HepG2 (cell line): ENCODE measurements at regions not wholly inside any gene's neighbourhood (a gene's known extent, or its start where the extent isn't known, plus 50 kb on each side); places are given as distances from the start of the nearest gene placed in this dataset.
A peak's percentile ranks its signal among the peaks of the same experiment; 100 is the strongest.

ENCODE experiments used
- ATAC-seq: fragments of 200-7000 bp; cut with Tn5 transposase; 3 replicates; pipeline ENCODE4 v1.9.1; 2020; ENCODE audit warnings: mild to moderate bottlenecking, moderate library complexity
- BruUV-seq: library from RNA; stranded (reverse); fragments of 400-500 nt; replicated peaks from 2 replicates; lab custom pipeline; 2021; lab: Mats Ljungman, UMichigan
- CTCF ChIA-PET: fragments of 300-600 bp; formaldehyde crosslinking; extraction: SDS; loops from one replicate; lab custom pipeline; 2021; ENCODE audit warnings: low total read pairs, inconsistent platforms, low intra/inter-chr PET ratio; lab: Yijun Ruan, JAX
- POLR2A ChIA-PET: fragments of 350-600 bp; sonication (Branson Sonifier 250); formaldehyde crosslinking; loops from one replicate; lab custom pipeline; 2020; ENCODE audit warnings: antibody characterized with exemption, inconsistent platforms; lab: Yijun Ruan, JAX
- DNase-seq: peaks from one replicate; pipeline ENCODE4 v3.0.0-alpha.2; 2015; ENCODE audit warnings: low spot score
- FAIRE-seq: peaks from 3 replicates; lab custom pipeline; 2011; peaks lifted over from hg19 to GRCh38; lab: Jason Lieb, UNC
- H2AFZ ChIP-seq: one replicate; pipeline ENCODE4 v1.6.1; 2011; ENCODE audit warnings: low read length, inconsistent platforms
- H3K27ac ChIP-seq: fragments of 300-600 bp; 3 replicates; pipeline ENCODE4 v1.8.0; 2011; ENCODE audit warnings: mixed run types, mild to moderate bottlenecking, mixed read lengths, low read length, inconsistent platforms; ENCODE audit not compliant: insufficient read depth; ENCODE audit errors: extremely low read length
- H3K27me3 ChIP-seq, 2 experiments: fragments of 200-600 bp in 1 of 2; 2 replicates in 1 of 2; 3 replicates in 1 of 2; pipeline versions ENCODE4 v1.6.0 to v1.8.0; 2011; ENCODE audit warnings: low read length in 2 of 2, mild to moderate bottlenecking in 2 of 2, moderate library complexity in 2 of 2, inconsistent platforms in 1 of 2; ENCODE audit not compliant: insufficient read depth in 2 of 2, control insufficient read depth in 1 of 2
- H3K36me3 ChIP-seq, 2 experiments: fragments of 200-600 bp in 1 of 2; replicated peaks in 1 of 2; 2 replicates in 1 of 2; 3 replicates in 1 of 2; pipeline versions ENCODE4 v1.5.1 to v1.8.0; 2011; ENCODE audit warnings: low read length in 2 of 2, inconsistent platforms in 1 of 2; ENCODE audit not compliant: insufficient read depth in 2 of 2, control insufficient read depth in 1 of 2
- H3K4me1 ChIP-seq: 2 replicates; pipeline ENCODE4 v1.5.1; 2012; ENCODE audit warnings: low read length, inconsistent platforms; ENCODE audit not compliant: insufficient read depth
- H3K4me2 ChIP-seq: 2 replicates; pipeline ENCODE4 v1.6.0; 2011; ENCODE audit warnings: low read depth, low read length, inconsistent platforms
- H3K4me3 ChIP-seq, 3 experiments: fragments of 200-600 bp in 1 of 3; sonication (generic), shearing (Covaris generic) in 1 of 3; replicated peaks in 1 of 3; 2 replicates each; pipeline ENCODE4 v1.5.1; 2011 to 2016; ENCODE audit warnings: low read length in 3 of 3, inconsistent platforms in 2 of 3, low read depth in 2 of 3, mild to moderate bottlenecking in 2 of 3, control low read depth in 1 of 3, mixed read lengths in 1 of 3; ENCODE audit not compliant: insufficient read depth in 1 of 3
- H3K79me2 ChIP-seq: one replicate; pipeline ENCODE4 v1.6.1; 2011; ENCODE audit warnings: low read length, inconsistent platforms; ENCODE audit not compliant: insufficient read depth
- H3K9ac ChIP-seq: 2 replicates; pipeline ENCODE4 v1.6.0; 2011; ENCODE audit warnings: mild to moderate bottlenecking, low read depth, low read length, inconsistent platforms; ENCODE audit not compliant: insufficient read depth
- H3K9me3 ChIP-seq: 2 replicates; pipeline ENCODE4 v1.5.1; 2012; ENCODE audit warnings: mild to moderate bottlenecking, low read length
- H4K20me1 ChIP-seq: 2 replicates; pipeline ENCODE4 v1.6.0; 2011; ENCODE audit warnings: inconsistent platforms, mild to moderate bottlenecking, low read length, moderate library complexity; ENCODE audit not compliant: insufficient read depth
- GFI1 ChIP-seq: sonication (generic); formaldehyde crosslinking; IDR thresholded peaks from 2 replicates; pipeline ENCODE4 v1.5.0; 2020; ENCODE audit warnings: missing genetic modification reagents, mild to moderate bottlenecking, borderline replicate concordance
- HOXA7 ChIP-seq: sonication (generic); formaldehyde crosslinking; IDR thresholded peaks from 2 replicates; pipeline ENCODE4 v1.8.1; 2022; ENCODE audit warnings: mild to moderate bottlenecking, missing genetic modification reagents, moderate library complexity
- SRF ChIP-seq: IDR thresholded peaks from 2 replicates; pipeline ENCODE4 v1.6.1; 2011; ENCODE audit warnings: mild to moderate bottlenecking, low read depth, low read length, moderate library complexity
- STAG1 ChIP-seq: sonication (generic); formaldehyde crosslinking; IDR thresholded peaks from 2 replicates; pipeline ENCODE4 v1.4.0; 2020; ENCODE audit warnings: missing genetic modification reagents
- ZBTB21 ChIP-seq: sonication (generic); formaldehyde crosslinking; IDR thresholded peaks from 2 replicates; pipeline ENCODE4 v1.4.0; 2020; ENCODE audit warnings: missing genetic modification reagents
- WGBS: methylation state at CpG from one replicate; pipeline ENCODE4 v1.1.6; 2017; ENCODE audit warnings: low lambda C conversion rate; 5-methylcytosine and 5-hydroxymethylcytosine counted together
- in situ Hi-C: cut with HindIII; loops from 2 replicates; pipeline ENCODE4 v1.10.0; 2017; ENCODE audit warnings: low pct_unique_long_range_greater_than_20kb; ENCODE audit not compliant: extremely low pct_ligation_motif_present
- intact Hi-C: fragments of 100-400 bp; cut with micrococcal nuclease; formaldehyde crosslinking; loops from one replicate; pipeline ENCODE4 v1.10.0; 2022; ENCODE audit not compliant: unreplicated experiment
- TF ChIP-seq, protein P1 (sequence below): sonication (generic); formaldehyde crosslinking; IDR thresholded peaks from 2 replicates; pipeline ENCODE4 v1.5.0; 2020; ENCODE audit warnings: mild to moderate bottlenecking, missing genetic modification reagents, moderate library complexity

GRCh38 chr13:22276616-22277015, 605.7 kb downstream of the FGF9 start:
- H3K27ac ChIP-seq = no peak overlapping the region
- no peak overlapping the region for H3K4me3 ChIP-seq
- intact Hi-C loops = no loop called here
- H4K20me1 ChIP-seq = no peaks in the 10 kb centered on the region
- CTCF ChIA-PET = no interaction called here
- DNase-seq = no peak
- H3K9me3 ChIP-seq = no peaks in the 10 kb centered on the region
- in situ Hi-C loops = loop anchor here (25.0 kb wide), 1 partner anchor 639 kb away; no protein-coding TSS in a partner anchor
- 28% methylated on average over 5 of the region's 5 CpGs for WGBS
- ATAC-seq = no peak
- H3K79me2 ChIP-seq = no peaks in the 10 kb centered on the region
- no peak for FAIRE-seq
- no peak overlapping the region for H3K4me2 ChIP-seq
- no peak overlapping the region for H3K9ac ChIP-seq
- TF ChIP-seq ZBTB21 (CRISPR knock-in tag) = no peak
- no peak for TF ChIP-seq GFI1 (CRISPR knock-in tag)
- TF ChIP-seq SRF = no peak
- TF ChIP-seq, all 625 proteins: peak for 0
- BruUV-seq = no TSS peak
- POLR2A ChIA-PET = no interaction called here
- no peaks in the 10 kb centered on the region for H3K36me3 ChIP-seq
- H2AFZ ChIP-seq = no peak overlapping the region
- H3K4me1 ChIP-seq = no peaks in the 10 kb centered on the region
- no peaks in the 10 kb centered on the region for H3K27me3 ChIP-seq

GRCh38 chr13:22278336-22278929, 607.6 kb downstream of the FGF9 start:
- Histone ChIP-seq H2AFZ (no peak overlapping the region), H3K4me2 (no peak overlapping the region), H4K20me1 (no peaks in the 10 kb centered on the region), H3K4me1 (no peaks in the 10 kb centered on the region), H3K36me3 (no peaks in the 10 kb centered on the region), H3K27me3 (no peaks in the 10 kb centered on the region), H3K9ac (no peak overlapping the region), H3K4me3 (no peak overlapping the region), H3K27ac (no peak overlapping the region), H3K9me3 (no peaks in the 10 kb centered on the region), H3K79me2 (no peaks in the 10 kb centered on the region)
- intact Hi-C loops (no loop called here), in situ Hi-C loops (loop anchor here (25.0 kb wide), 1 partner anchor 641 kb away; no protein-coding TSS in a partner anchor)
- TF ChIP-seq STAG1 (CRISPR knock-in tag) = peak; percentile 54
- no peak for TF ChIP-seq HOXA7
- TF ChIP-seq, protein P1, sequence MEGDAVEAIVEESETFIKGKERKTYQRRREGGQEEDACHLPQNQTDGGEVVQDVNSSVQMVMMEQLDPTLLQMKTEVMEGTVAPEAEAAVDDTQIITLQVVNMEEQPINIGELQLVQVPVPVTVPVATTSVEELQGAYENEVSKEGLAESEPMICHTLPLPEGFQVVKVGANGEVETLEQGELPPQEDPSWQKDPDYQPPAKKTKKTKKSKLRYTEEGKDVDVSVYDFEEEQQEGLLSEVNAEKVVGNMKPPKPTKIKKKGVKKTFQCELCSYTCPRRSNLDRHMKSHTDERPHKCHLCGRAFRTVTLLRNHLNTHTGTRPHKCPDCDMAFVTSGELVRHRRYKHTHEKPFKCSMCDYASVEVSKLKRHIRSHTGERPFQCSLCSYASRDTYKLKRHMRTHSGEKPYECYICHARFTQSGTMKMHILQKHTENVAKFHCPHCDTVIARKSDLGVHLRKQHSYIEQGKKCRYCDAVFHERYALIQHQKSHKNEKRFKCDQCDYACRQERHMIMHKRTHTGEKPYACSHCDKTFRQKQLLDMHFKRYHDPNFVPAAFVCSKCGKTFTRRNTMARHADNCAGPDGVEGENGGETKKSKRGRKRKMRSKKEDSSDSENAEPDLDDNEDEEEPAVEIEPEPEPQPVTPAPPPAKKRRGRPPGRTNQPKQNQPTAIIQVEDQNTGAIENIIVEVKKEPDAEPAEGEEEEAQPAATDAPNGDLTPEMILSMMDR (CRISPR knock-in tag) = peak; percentile 50
- POLR2A ChIA-PET = no interaction called here
- ATAC-seq (no peak), FAIRE-seq (no peak), DNase-seq (peak; percentile 2)
- BruUV-seq = no TSS peak
- 33% methylated on average over 5 of the region's 5 CpGs for WGBS
- CTCF ChIA-PET = no interaction called here
